H1 (cell line): ENCODE measurements at regions not wholly inside any gene's neighbourhood (a gene's known extent, or its start where the extent isn't known, plus 50 kb on each side); places are given as distances from the start of the nearest gene placed in this dataset.

Source experiments
- CTCF ChIA-PET: fragments of 300-600 bp; sonication (Branson Sonifier 250); formaldehyde crosslinking; loops from one replicate; lab custom pipeline; 2021; ENCODE audit not compliant: partially characterized antibody; lab: Charles Lee
- POLR2A ChIA-PET: fragments of 300-600 bp; sonication (Branson Sonifier 250); formaldehyde crosslinking; loops from one replicate; lab custom pipeline; 2021; ENCODE audit warnings: inconsistent platforms; ENCODE audit not compliant: partially characterized antibody; lab: Charles Lee
- DNase-seq, 2 experiments: peaks; one replicate each; pipeline versions ENCODE4 v3.0.0 to v3.0.0-alpha.2; 2010 to 2022; ENCODE audit warnings: low spot score in 2 of 2, low read depth in 1 of 2, mixed read lengths in 1 of 2
- FAIRE-seq: peaks from 2 replicates; lab custom pipeline; 2011; peaks lifted over from hg19 to GRCh38; lab: Jason Lieb, UNC
- H2AFZ ChIP-seq: 2 replicates; pipeline ENCODE4 v1.8.1; 2012; ENCODE audit warnings: low read length, inconsistent platforms
- H2AK5ac ChIP-seq: 2 replicates; pipeline ENCODE4 v1.6.1; 2013; ENCODE audit warnings: low read depth, low read length
- H2BK120ac ChIP-seq: replicated peaks from 2 replicates; pipeline ENCODE3; 2013; ENCODE audit warnings: low read depth, low read length, inconsistent platforms
- H2BK12ac ChIP-seq: 2 replicates; pipeline ENCODE4 v1.6.1; 2013; ENCODE audit warnings: low read depth, low read length
- H2BK15ac ChIP-seq: 2 replicates; pipeline ENCODE4 v1.6.1; 2013; ENCODE audit warnings: low read length
- H2BK20ac ChIP-seq: 2 replicates; pipeline ENCODE4 v1.6.1; 2013; ENCODE audit warnings: low read length
- H2BK5ac ChIP-seq: 2 replicates; pipeline ENCODE4 v1.6.1; 2013; ENCODE audit warnings: low read depth, low read length
- H3K14ac ChIP-seq: 2 replicates; pipeline ENCODE4 v1.6.1; 2013; ENCODE audit warnings: inconsistent platforms; ENCODE audit not compliant: insufficient read length
- H3K18ac ChIP-seq: 2 replicates; pipeline ENCODE4 v1.6.1; 2013; ENCODE audit warnings: low read length; ENCODE audit errors: extremely low read depth
- H3K23ac ChIP-seq: 2 replicates; pipeline ENCODE4 v1.6.1; 2013; ENCODE audit warnings: inconsistent platforms; ENCODE audit not compliant: insufficient read length
- H3K23me2 ChIP-seq: 2 replicates; pipeline ENCODE4 v1.6.1; 2013; ENCODE audit warnings: low read depth, low read length
- H3K27ac ChIP-seq: 2 replicates; pipeline ENCODE4 v1.6.1; 2011; ENCODE audit warnings: low read depth, low read length, inconsistent platforms
- H3K27me3 ChIP-seq, 4 experiments: replicated peaks in 1 of 4; 1 replicate in 1 of 4; 2 replicates in 3 of 4; pipeline versions ENCODE4 v1.6.1 to v1.8.1; 2011 to 2013; ENCODE audit warnings: low read length in 3 of 4, mild to moderate bottlenecking in 3 of 4, inconsistent platforms in 2 of 4, mixed read lengths in 2 of 4, moderate library complexity in 1 of 4; ENCODE audit not compliant: control insufficient read depth in 3 of 4, insufficient read depth in 3 of 4; ENCODE audit errors: extremely low read depth in 1 of 4
- H3K36me3 ChIP-seq, 4 experiments: 2 replicates each; pipeline versions ENCODE4 v1.6.1 to v1.8.1; 2011 to 2013; ENCODE audit warnings: mild to moderate bottlenecking in 4 of 4, low read length in 3 of 4, moderate library complexity in 2 of 4, control low read depth in 1 of 4, inconsistent platforms in 1 of 4; ENCODE audit not compliant: insufficient read depth in 4 of 4, control insufficient read depth in 2 of 4
- H3K4ac ChIP-seq: replicated peaks from 2 replicates; pipeline ENCODE3; 2013; ENCODE audit warnings: low read length, low read depth, mixed read lengths, inconsistent platforms; ENCODE audit not compliant: insufficient read length
- H3K4me1 ChIP-seq, 4 experiments: replicated peaks in 1 of 4; 1 replicate in 1 of 4; 2 replicates in 3 of 4; pipeline versions ENCODE4 v1.6.1 to v1.8.1; 2011 to 2013; ENCODE audit warnings: low read length in 3 of 4, inconsistent platforms in 2 of 4, mixed read lengths in 1 of 4; ENCODE audit not compliant: insufficient read depth in 4 of 4, control insufficient read depth in 3 of 4
- H3K4me2 ChIP-seq, 2 experiments: 2 replicates each; pipeline versions ENCODE4 v1.6.1 to v1.8.1; 2011 to 2013; ENCODE audit warnings: low read depth in 2 of 2, low read length in 2 of 2, control low read depth in 1 of 2, inconsistent platforms in 1 of 2, mild to moderate bottlenecking in 1 of 2; ENCODE audit not compliant: insufficient read depth in 1 of 2
- H3K4me3 ChIP-seq, 4 experiments: fragments of 200-600, 300-600 bp in 1 of 4; sonication (generic), shearing (Covaris generic), sonication (Bioruptor Twin) in 1 of 4; 2 replicates each; pipeline versions ENCODE4 v1.5.1 to v1.8.1; 2011 to 2016; ENCODE audit warnings: low read length in 4 of 4, low read depth in 3 of 4, control low read depth in 2 of 4, inconsistent platforms in 2 of 4, mild to moderate bottlenecking in 2 of 4, mixed read lengths in 1 of 4, moderate library complexity in 1 of 4; ENCODE audit not compliant: insufficient read depth in 2 of 4; ENCODE audit errors: extremely low read depth in 1 of 4
- H3K56ac ChIP-seq: replicated peaks from 2 replicates; pipeline ENCODE3; 2013; ENCODE audit warnings: low read depth, mild to moderate bottlenecking, mixed read lengths, low read length, inconsistent platforms; ENCODE audit not compliant: insufficient read length
- H3K79me1 ChIP-seq: 2 replicates; pipeline ENCODE4 v1.6.1; 2013; ENCODE audit warnings: low read depth, low read length, control low read depth
- H3K79me2 ChIP-seq, 2 experiments: 2 replicates each; pipeline versions ENCODE4 v1.6.1 to v1.8.1; 2012 to 2013; ENCODE audit warnings: low read length in 2 of 2, mild to moderate bottlenecking in 2 of 2, inconsistent platforms in 1 of 2; ENCODE audit not compliant: insufficient read depth in 2 of 2, control insufficient read depth in 1 of 2
- H3K9ac ChIP-seq, 4 experiments: replicated peaks in 1 of 4; 1 replicate in 1 of 4; 2 replicates in 3 of 4; pipeline versions ENCODE4 v1.6.1 to v1.8.1; 2011 to 2013; ENCODE audit warnings: low read depth in 3 of 4, low read length in 3 of 4, control low read depth in 2 of 4, mild to moderate bottlenecking in 2 of 4, moderate library complexity in 2 of 4, inconsistent platforms in 1 of 4; ENCODE audit errors: extremely low read depth in 1 of 4
- H3K9me3 ChIP-seq, 2 experiments: 2 replicates each; pipeline versions ENCODE4 v1.6.1 to v1.8.1; 2012 to 2013; ENCODE audit warnings: mild to moderate bottlenecking in 2 of 2, moderate library complexity in 2 of 2, control low read depth in 1 of 2, inconsistent platforms in 1 of 2, low read depth in 1 of 2, low read length in 1 of 2, mixed read lengths in 1 of 2; ENCODE audit not compliant: insufficient read depth in 2 of 2
- H4K20me1 ChIP-seq, 2 experiments: replicated peaks in 1 of 2; 2 replicates each; pipeline versions ENCODE3 to v1.8.1; 2011 to 2013; ENCODE audit warnings: inconsistent platforms in 2 of 2, low read length in 2 of 2, mild to moderate bottlenecking in 1 of 2; ENCODE audit not compliant: insufficient read depth in 2 of 2, control insufficient read depth in 1 of 2
- H4K5ac ChIP-seq: 2 replicates; pipeline ENCODE4 v1.6.1; 2013; ENCODE audit warnings: low read length, low read depth, mixed read lengths, inconsistent platforms; ENCODE audit not compliant: insufficient read length
- H4K8ac ChIP-seq: 2 replicates; pipeline ENCODE4 v1.8.0; 2013; ENCODE audit warnings: mild to moderate bottlenecking, moderate library complexity, low read length, inconsistent platforms; ENCODE audit not compliant: insufficient read depth; ENCODE audit errors: extremely low read depth
- H4K91ac ChIP-seq: replicated peaks from 2 replicates; pipeline ENCODE3; 2013; ENCODE audit warnings: low read length, mixed read lengths, inconsistent platforms; ENCODE audit not compliant: insufficient read length
- BACH1 ChIP-seq: IDR thresholded peaks from 2 replicates; pipeline ENCODE4 v1.6.1; 2012; ENCODE audit warnings: low read length, improper control_type of control experiment
- BCL11A ChIP-seq, 2 experiments: IDR thresholded peaks; one replicate each; pipeline ENCODE4 v1.6.1; 2011; ENCODE audit warnings: low read depth in 2 of 2, low read length in 2 of 2, mild to moderate bottlenecking in 2 of 2
- GTF2F1 ChIP-seq: IDR thresholded peaks from 2 replicates; pipeline ENCODE4 v1.6.1; 2012; ENCODE audit warnings: low read depth, low read length, improper control_type of control experiment, borderline replicate concordance
- KDM5A ChIP-seq: fragments of 200-600 bp; IDR thresholded peaks from 2 replicates; pipeline ENCODE4 v1.7.1; 2012; ENCODE audit warnings: mild to moderate bottlenecking, low read length, inconsistent platforms, mixed read lengths
- PHF8 ChIP-seq: fragments of 200-600 bp; sonication (generic); conservative IDR thresholded peaks from 2 replicates; pipeline ENCODE4 v1.7.1; 2012; ENCODE audit warnings: low read depth, mild to moderate bottlenecking, inconsistent platforms, low read length, moderate library complexity
- RAD21 ChIP-seq, 2 experiments: IDR thresholded peaks in 1 of 2; conservative IDR thresholded peaks in 1 of 2; 2 replicates each; pipeline ENCODE4 v1.6.1; 2011; ENCODE audit warnings: low read depth in 2 of 2, low read length in 2 of 2, improper control_type of control experiment in 1 of 2, inconsistent platforms in 1 of 2, mild to moderate bottlenecking in 1 of 2, moderate library complexity in 1 of 2
- RFX5 ChIP-seq: IDR thresholded peaks from 2 replicates; pipeline ENCODE4 v1.6.1; 2011; ENCODE audit warnings: low read depth, low read length, improper control_type of control experiment, borderline replicate concordance
- SP1 ChIP-seq: IDR thresholded peaks from 2 replicates; pipeline ENCODE4 v1.6.1; 2011; ENCODE audit warnings: low read depth, low read length
- SUZ12 ChIP-seq: fragments of 200-600 bp; sonication (generic); IDR thresholded peaks from 2 replicates; pipeline ENCODE4 v1.6.1; 2012; ENCODE audit warnings: mild to moderate bottlenecking, inconsistent platforms, low read length, moderate library complexity, mixed read lengths
- TAF7 ChIP-seq: optimal IDR thresholded peaks from 2 replicates; pipeline ENCODE3; 2011; ENCODE audit warnings: low read depth, mild to moderate bottlenecking, inconsistent platforms, low read length, moderate library complexity, borderline replicate concordance
- WGBS, 2 experiments: shearing (Covaris generic) in 1 of 2; methylation state at CpG; one replicate each; pipeline versions ENCODE4 v1.1.6 to v1.1.7; 2013 to 2015; ENCODE audit warnings: low lambda C conversion rate in 2 of 2, mixed read lengths in 2 of 2, inconsistent platforms in 1 of 2, low coverage in 1 of 2, missing lambda C conversion rate in 1 of 2; ENCODE audit not compliant: insufficient replicate concordance in 2 of 2, insufficient coverage in 1 of 2, insufficient read length in 1 of 2; ENCODE audit errors: extremely low coverage in 1 of 2, missing lambda C conversion rate in 1 of 2; 5-methylcytosine and 5-hydroxymethylcytosine counted together
- TF ChIP-seq, protein P1 (sequence below), 3 experiments: IDR thresholded peaks; 1 replicate in 2 of 3; 2 replicates in 1 of 3; pipeline versions ENCODE4 v1.5.1 to v1.6.1; 2011; ENCODE audit warnings: low read length in 3 of 3, mild to moderate bottlenecking in 3 of 3, inconsistent platforms in 2 of 3, low read depth in 1 of 3, moderate library complexity in 1 of 3; ENCODE audit not compliant: insufficient read depth in 1 of 3; ENCODE audit errors: control extremely low read depth in 1 of 3

DNA sequence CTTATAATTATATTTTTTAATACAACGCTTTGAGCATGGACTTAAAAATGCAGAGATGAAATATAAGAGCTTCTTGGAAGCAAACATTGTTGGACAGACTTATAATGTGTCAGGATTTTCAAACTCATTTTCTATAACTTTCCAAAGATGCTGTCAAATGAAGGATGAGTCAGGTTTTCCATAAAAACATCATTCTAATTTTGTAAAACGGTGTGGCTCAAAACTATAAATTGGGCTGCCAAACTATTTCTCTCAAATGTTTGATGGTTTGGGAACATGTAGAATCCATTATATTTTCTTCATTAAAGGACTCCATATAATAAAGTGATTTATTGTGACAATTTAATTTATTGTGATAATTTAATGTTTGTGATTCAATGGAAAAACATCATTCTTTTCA is 511.2 kb downstream of the USP25 start:
- Histone ChIP-seq H3K79me2 (no peaks in the 10 kb centered on the region), H3K14ac (no peak overlapping the region), H2BK15ac (no peak overlapping the region), H2BK120ac (no peak overlapping the region), H3K4me2 (no peak overlapping the region), H4K5ac (no peak overlapping the region), H3K27me3 (peaks cover 5 to 17% (median 8%) of the 10 kb centered on the region in 4 experiments), H2BK5ac (no peak overlapping the region), H4K91ac (no peak overlapping the region), H3K4me1 (no peaks in the 10 kb centered on the region; a peak in 1 of 7 replicates), H2BK12ac (no peak overlapping the region), H3K18ac (no peak overlapping the region), H3K4me3 (no peak overlapping the region), H3K23ac (no peak overlapping the region), H3K27ac (no peak overlapping the region), H2BK20ac (no peak overlapping the region), H3K9me3 (no peaks in the 10 kb centered on the region), H3K4ac (no peak overlapping the region), H2AFZ (no peak overlapping the region), H3K9ac (no peak overlapping the region), H4K8ac (no peak overlapping the region), H4K20me1 (peaks cover 0 to 2% of the 10 kb centered on the region in 2 experiments), H3K56ac (no peak overlapping the region), H3K79me1 (no peaks in the 10 kb centered on the region), H3K23me2 (no peaks in the 10 kb centered on the region), H3K36me3 (no peaks in the 10 kb centered on the region), H2AK5ac (no peak overlapping the region)
- no peak for FAIRE-seq
- DNase-seq = no peak
- 79% methylated on average over 2 of the region's 2 CpGs; no CpG with 5 or more reads in 1 of the 2 experiments for WGBS, 2 experiments
- CTCF ChIA-PET = interaction anchor here (0.6 to 0.9 kb wide), 2 partner anchors 61 to 491 kb away, joined by 3 read pairs; no protein-coding TSS in a partner anchor
- POLR2A ChIA-PET = no interaction called here
- TF ChIP-seq RFX5 = no peak
- TF ChIP-seq KDM5A = no peak
- TF ChIP-seq BACH1 = no peak
- TF ChIP-seq, protein P1, sequence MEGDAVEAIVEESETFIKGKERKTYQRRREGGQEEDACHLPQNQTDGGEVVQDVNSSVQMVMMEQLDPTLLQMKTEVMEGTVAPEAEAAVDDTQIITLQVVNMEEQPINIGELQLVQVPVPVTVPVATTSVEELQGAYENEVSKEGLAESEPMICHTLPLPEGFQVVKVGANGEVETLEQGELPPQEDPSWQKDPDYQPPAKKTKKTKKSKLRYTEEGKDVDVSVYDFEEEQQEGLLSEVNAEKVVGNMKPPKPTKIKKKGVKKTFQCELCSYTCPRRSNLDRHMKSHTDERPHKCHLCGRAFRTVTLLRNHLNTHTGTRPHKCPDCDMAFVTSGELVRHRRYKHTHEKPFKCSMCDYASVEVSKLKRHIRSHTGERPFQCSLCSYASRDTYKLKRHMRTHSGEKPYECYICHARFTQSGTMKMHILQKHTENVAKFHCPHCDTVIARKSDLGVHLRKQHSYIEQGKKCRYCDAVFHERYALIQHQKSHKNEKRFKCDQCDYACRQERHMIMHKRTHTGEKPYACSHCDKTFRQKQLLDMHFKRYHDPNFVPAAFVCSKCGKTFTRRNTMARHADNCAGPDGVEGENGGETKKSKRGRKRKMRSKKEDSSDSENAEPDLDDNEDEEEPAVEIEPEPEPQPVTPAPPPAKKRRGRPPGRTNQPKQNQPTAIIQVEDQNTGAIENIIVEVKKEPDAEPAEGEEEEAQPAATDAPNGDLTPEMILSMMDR (IDR thresholded peaks at IDR 0.05; ENCODE audit: control extremely low read depth in 1 of 3, insufficient read depth in 1 of 3, low read depth in 1 of 3, low read length in 3 of 3) = no peak
- no peak for TF ChIP-seq SP1
- no peak for TF ChIP-seq GTF2F1
- TF ChIP-seq SUZ12 = no peak
- TF ChIP-seq RAD21 (IDR thresholded peaks at IDR 0.05 in 1 of 2, conservative IDR thresholded peaks at IDR 0.05 in 1 of 2; ENCODE audit: low read depth in 2 of 2, low read length in 2 of 2) = no peak
- TF ChIP-seq TAF7 = no peak
- no peak for TF ChIP-seq BCL11A (IDR thresholded peaks at IDR 0.05; ENCODE audit: low read depth in 2 of 2, low read length in 2 of 2)
- TF ChIP-seq PHF8 = no peak
